ENCODE measurements at regions not wholly inside any gene's neighbourhood (a gene's known extent, or its start where the extent isn't known, plus 50 kb on each side); places are given as distances from the start of the nearest gene placed in this dataset.

- Histone ChIP-seq H3K27me3 (no peaks in the 10 kb centered on the region), H3K9me3 (ENCODE audit: low read depth) (no peaks in the 10 kb centered on the region), H3K27ac (no peak overlapping the region), H3K4me3 (no peak overlapping the region), H3K4me1 (ENCODE audit: low read depth) (no peaks in the 10 kb centered on the region), H3K36me3 (no peaks in the 10 kb centered on the region)
- DNase-seq (ENCODE audit: low read depth in 1 of 2, low spot score in 1 of 2) = no peak
- no peak for TF ChIP-seq CTCF (IDR thresholded peaks at IDR 0.05; ENCODE audit: low read depth, low read length)
Measured at GRCh38 chr12:58247633-58248032, 306.3 kb downstream of the ATP23 start.

- Histone ChIP-seq H3K4me1 (ENCODE audit: low read depth) (no peaks in the 10 kb centered on the region), H3K36me3 (no peaks in the 10 kb centered on the region), H3K4me3 (no peak overlapping the region), H3K9me3 (ENCODE audit: low read depth) (no peaks in the 10 kb centered on the region), H3K27ac (no peak overlapping the region), H3K27me3 (no peaks in the 10 kb centered on the region)
- TF ChIP-seq CTCF (IDR thresholded peaks at IDR 0.05; ENCODE audit: low read depth, low read length) = no peak
- DNase-seq (ENCODE audit: low read depth in 1 of 2, low spot score in 1 of 2) = no peak
Measured at GRCh38 chr12:58248599-58248998, 307.2 kb downstream of the ATP23 start.

- no peaks in the 10 kb centered on the region for H3K4me1 ChIP-seq (ENCODE audit: low read depth)
- peak; percentile 15 to 36 for DNase-seq (ENCODE audit: low read depth in 1 of 2, low spot score in 1 of 2)
Measured at GRCh38 chr12:58249610-58250009, 308.2 kb downstream of the ATP23 start.

GRCh38 chr12:58250077-58250476 is 308.7 kb downstream of the ATP23 start:
- Histone ChIP-seq H3K4me1 (ENCODE audit: low read depth) (no peaks in the 10 kb centered on the region), H3K36me3 (no peaks in the 10 kb centered on the region), H3K9me3 (ENCODE audit: low read depth) (no peaks in the 10 kb centered on the region), H3K27me3 (no peaks in the 10 kb centered on the region), H3K4me3 (no peak overlapping the region), H3K27ac (no peak overlapping the region)
- no peak for TF ChIP-seq CTCF (IDR thresholded peaks at IDR 0.05; ENCODE audit: low read depth, low read length)
- no peak for DNase-seq (ENCODE audit: low read depth in 1 of 2, low spot score in 1 of 2)

More at GRCh38 chr12:58249610-58250009, 308.2 kb downstream of the ATP23 start:
- no peak for TF ChIP-seq CTCF (IDR thresholded peaks at IDR 0.05; ENCODE audit: low read depth, low read length)
- H3K4me3 ChIP-seq = no peak overlapping the region
- no peaks in the 10 kb centered on the region for H3K36me3 ChIP-seq
- no peaks in the 10 kb centered on the region for H3K9me3 ChIP-seq (ENCODE audit: low read depth)
- no peaks in the 10 kb centered on the region for H3K27me3 ChIP-seq
- H3K27ac ChIP-seq = no peak overlapping the region

- Histone ChIP-seq H3K27ac (no peak overlapping the region), H3K4me3 (no peak overlapping the region), H3K4me1 (ENCODE audit: low read depth) (no peaks in the 10 kb centered on the region), H3K36me3 (no peaks in the 10 kb centered on the region), H3K9me3 (ENCODE audit: low read depth) (no peaks in the 10 kb centered on the region), H3K27me3 (no peaks in the 10 kb centered on the region)
- TF ChIP-seq CTCF (IDR thresholded peaks at IDR 0.05; ENCODE audit: low read depth, low read length) = no peak
- DNase-seq (ENCODE audit: low read depth in 1 of 2, low spot score in 1 of 2) = no peak
Measured at GRCh38 chr12:58252914-58253313, 311.5 kb downstream of the ATP23 start.

- no peak for TF ChIP-seq CTCF (IDR thresholded peaks at IDR 0.05; ENCODE audit: low read depth, low read length)
- H3K27me3 ChIP-seq = no peaks in the 10 kb centered on the region
- H3K9me3 ChIP-seq (ENCODE audit: low read depth) = no peaks in the 10 kb centered on the region
- no peaks in the 10 kb centered on the region for H3K36me3 ChIP-seq
- H3K4me3 ChIP-seq = no peak overlapping the region
- no peak overlapping the region for H3K27ac ChIP-seq
- no peaks in the 10 kb centered on the region for H3K4me1 ChIP-seq (ENCODE audit: low read depth)
- DNase-seq (ENCODE audit: low read depth in 1 of 2, low spot score in 1 of 2) = no peak
Measured at GRCh38 chr12:58253663-58254062, 312.3 kb downstream of the ATP23 start.

All from cardiac muscle cell (in vitro differentiated cells and primary cell).